Cardiac muscle cell (in vitro differentiated cells and primary cell): ENCODE measurements at regions not wholly inside any gene's neighbourhood (a gene's known extent, or its start where the extent isn't known, plus 50 kb on each side); places are given as distances from the start of the nearest gene placed in this dataset.
A peak's percentile ranks its signal among the peaks of the same experiment; 100 is the strongest.
"Not testable (repeated sequence)": the region's sequence is repeated elsewhere in the genome, so short reads cannot be mapped to it uniquely, and the experiment has no call there.

Experiments used
- DNase-seq, 2 donors: peaks; one replicate each; pipeline versions ENCODE4 v3.0.0 to v3.0.0-alpha.2; 2010 to 2017; ENCODE audit warnings: low read depth in 1 of 2, low spot score in 1 of 2
- H3K27ac ChIP-seq: fragments of 200-600 bp; sonication (generic); 2 replicates; pipeline ENCODE4 v1.5.1; 2016
- H3K27me3 ChIP-seq: fragments of 200-600 bp; sonication (generic); 2 replicates; pipeline ENCODE4 v1.6.0; 2016; ENCODE audit warnings: control low read depth
- H3K36me3 ChIP-seq: fragments of 200-600 bp; sonication (generic); 2 replicates; pipeline ENCODE4 v1.5.1; 2016; ENCODE audit warnings: control low read depth
- H3K4me1 ChIP-seq: fragments of 200-600 bp; sonication (generic); 2 replicates; pipeline ENCODE4 v1.8.1; 2017; ENCODE audit warnings: low read depth, mild to moderate bottlenecking, mixed run types
- H3K4me3 ChIP-seq: fragments of 200-600 bp; sonication (generic); 2 replicates; pipeline ENCODE4 v1.5.1; 2016; ENCODE audit warnings: mild to moderate bottlenecking
- H3K9me3 ChIP-seq: fragments of 200-600 bp; sonication (generic); 2 replicates; pipeline ENCODE4 v1.5.1; 2017; ENCODE audit warnings: low read depth, mild to moderate bottlenecking, control low read depth
- CTCF ChIP-seq: IDR thresholded peaks from 2 replicates; pipeline ENCODE4 v1.5.1; 2012; ENCODE audit warnings: low read depth, mild to moderate bottlenecking, low read length

GRCh38 chr1:166418344-166418933 is 251.6 kb upstream of the FAM78B start:
- H3K4me1 ChIP-seq: no peaks in the 10 kb centered on the region
- H3K9me3 ChIP-seq: no peaks in the 10 kb centered on the region
- H3K27ac ChIP-seq: no peak overlapping the region
- no peak overlapping the region for H3K4me3 ChIP-seq
- no peaks in the 10 kb centered on the region for H3K36me3 ChIP-seq
- TF ChIP-seq CTCF: no peak
- DNase-seq: no peak
- H3K27me3 ChIP-seq: no peaks in the 10 kb centered on the region

GRCh38 chr1:166422586-166422985 is 255.8 kb upstream of the FAM78B start:
- not testable (repeated sequence) for H3K36me3 ChIP-seq, H3K4me3 ChIP-seq, H3K4me1 ChIP-seq, H3K27ac ChIP-seq, DNase-seq, H3K9me3 ChIP-seq, H3K27me3 ChIP-seq

- Histone ChIP-seq H3K9me3 (no peaks in the 10 kb centered on the region), H3K4me3 (no peak overlapping the region), H3K27ac (no peak overlapping the region), H3K27me3 (no peaks in the 10 kb centered on the region), H3K36me3 (no peaks in the 10 kb centered on the region), H3K4me1 (no peaks in the 10 kb centered on the region)
- no peak for TF ChIP-seq CTCF
- DNase-seq: no peak
Measured at GRCh38 chr1:166432655-166433054, 265.9 kb upstream of the FAM78B start.

DNA sequence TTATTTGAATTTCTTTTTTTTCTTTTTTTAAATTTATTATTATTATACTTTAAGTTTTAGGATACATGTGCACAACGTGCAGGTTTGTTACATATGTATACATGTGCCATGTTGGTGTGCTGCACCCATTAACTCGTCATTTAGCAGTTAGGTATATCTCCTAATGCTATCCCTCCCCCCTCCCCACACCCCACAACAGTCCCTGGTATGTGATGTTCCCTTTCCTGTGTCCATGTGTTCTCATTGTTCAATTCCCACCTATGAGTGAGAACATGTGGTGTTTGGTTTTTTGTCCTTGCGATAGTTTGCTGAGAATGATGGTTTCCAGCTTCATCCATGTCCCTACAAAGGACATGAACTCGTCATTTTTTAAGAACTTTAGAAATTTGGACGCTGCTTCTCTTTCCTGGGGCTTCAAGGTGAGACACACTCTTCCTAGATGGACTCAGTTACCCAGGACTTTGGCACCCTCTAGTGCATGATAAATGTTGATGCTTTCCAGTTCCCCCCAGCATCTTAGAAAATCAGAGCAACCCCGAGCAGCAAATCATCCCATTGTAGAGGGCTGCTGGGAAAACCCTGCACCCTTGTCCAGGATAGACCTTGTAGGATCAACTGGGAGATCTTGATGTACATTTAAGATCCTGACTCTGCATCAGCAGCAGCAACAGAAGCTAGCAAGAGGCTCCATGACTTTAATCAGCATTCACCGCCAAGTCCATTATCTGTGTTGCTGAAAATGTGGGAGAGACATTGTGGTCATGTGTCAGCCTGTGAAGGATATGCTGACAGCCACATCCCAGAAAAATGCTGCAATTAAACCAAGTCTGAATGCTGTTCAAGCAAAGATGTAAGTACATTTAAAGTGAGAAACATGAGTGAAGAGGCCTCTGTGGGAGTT is 266.9 kb upstream of the FAM78B start:
- not testable (repeated sequence) for H3K4me3 ChIP-seq, H3K36me3 ChIP-seq, H3K27me3 ChIP-seq, H3K27ac ChIP-seq, H3K4me1 ChIP-seq, H3K9me3 ChIP-seq
- peak; percentile 1 to 42 for DNase-seq

DNA sequence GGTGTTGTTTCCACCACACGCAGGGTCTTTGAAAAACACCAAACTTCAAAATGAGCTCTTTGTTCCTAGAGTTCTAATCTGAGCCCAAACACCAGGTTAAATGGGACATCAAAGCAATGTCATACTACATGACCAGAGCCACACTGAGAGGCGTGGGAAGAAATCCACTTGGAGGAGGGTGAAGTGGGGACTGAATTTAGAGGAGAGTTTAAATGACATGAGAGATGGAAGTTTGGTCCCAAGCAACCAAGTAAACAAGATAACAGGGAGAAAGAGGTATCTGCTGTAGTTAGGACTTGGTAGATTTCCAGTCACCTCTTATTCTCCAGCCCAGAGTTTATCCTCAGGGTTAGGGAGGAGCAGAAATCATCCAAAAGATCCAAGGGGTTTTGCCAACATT is 290.9 kb upstream of the FAM78B start:
- no peak for DNase-seq
- TF ChIP-seq CTCF: no peak
- Histone ChIP-seq H3K27ac (no peak overlapping the region), H3K27me3 (no peaks in the 10 kb centered on the region), H3K4me1 (no peaks in the 10 kb centered on the region), H3K9me3 (no peaks in the 10 kb centered on the region), H3K36me3 (no peaks in the 10 kb centered on the region), H3K4me3 (no peak overlapping the region)

DNA sequence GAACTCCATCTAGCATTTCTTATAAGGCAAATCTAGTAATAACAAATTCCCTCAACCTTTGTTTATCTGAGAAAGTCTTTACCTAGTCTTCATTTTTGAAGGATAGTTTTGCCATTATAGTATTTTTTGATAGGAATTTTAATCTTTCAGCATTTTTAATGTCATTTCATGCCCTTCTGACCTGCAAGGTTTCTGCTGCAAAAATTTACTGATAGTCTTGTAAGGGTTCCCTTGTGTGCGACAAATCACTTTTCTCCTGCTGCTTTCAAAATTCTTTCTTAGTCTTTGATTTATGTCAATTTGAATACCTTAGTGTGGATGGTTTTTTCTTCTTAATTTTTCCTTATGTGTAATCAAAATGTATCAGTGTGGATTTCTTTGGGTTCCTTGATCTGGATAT is 297.5 kb upstream of the FAM78B start:
- Histone ChIP-seq H3K4me3 (no peak overlapping the region), H3K36me3 (no peaks in the 10 kb centered on the region), H3K27me3 (no peaks in the 10 kb centered on the region), H3K9me3 (no peaks in the 10 kb centered on the region), H3K4me1 (no peaks in the 10 kb centered on the region), H3K27ac (no peak overlapping the region)
- DNase-seq: no peak
- no peak for TF ChIP-seq CTCF
